Upper lobe of left lung (tissue), 6 donors: ENCODE measurements at regions not wholly inside any gene's neighbourhood (a gene's known extent, or its start where the extent isn't known, plus 50 kb on each side); places are given as distances from the start of the nearest gene placed in this dataset.

Experiments used
- ATAC-seq, 2 donors: fragments of 200-7000 bp; cut with Tn5 transposase; one replicate each; pipeline ENCODE4 v1.9.1; 2022; ENCODE audit warnings: mild to moderate bottlenecking in 2 of 2, moderate library complexity in 2 of 2; ENCODE audit not compliant: low FRiP score in 2 of 2
- DNase-seq, 2 donors: peaks; one replicate each; pipeline ENCODE4 v3.0.0-alpha.2; 2019 to 2020
- H3K27ac ChIP-seq, 4 donors: fragments of 200-600 bp; sonication (generic); one replicate each; pipeline ENCODE4 v1.5.1; 2016 to 2019
- H3K27me3 ChIP-seq, 4 donors: fragments of 200-600 bp; sonication (generic); one replicate each; pipeline ENCODE4 v1.5.1; 2017 to 2019
- H3K36me3 ChIP-seq, 4 donors: fragments of 200-600 bp; sonication (generic); one replicate each; pipeline ENCODE4 v1.5.1; 2016 to 2019
- H3K4me1 ChIP-seq, 4 donors: fragments of 200-600 bp; sonication (generic); one replicate each; pipeline ENCODE4 v1.5.1; 2018 to 2019
- H3K4me3 ChIP-seq, 4 donors: fragments of 200-600 bp; sonication (generic); one replicate each; pipeline ENCODE4 v1.5.1; 2017 to 2019; ENCODE audit warnings: mild to moderate bottlenecking in 2 of 4, moderate library complexity in 1 of 4
- H3K9me3 ChIP-seq, 4 donors: fragments of 200-600 bp; sonication (generic); one replicate each; pipeline ENCODE4 v1.5.1; 2018 to 2019
- CTCF ChIP-seq, 6 experiments: fragments of 450-650 bp in 4 of 6; fragments of 200-600 bp in 2 of 6; sonication (generic) in 2 of 6; IDR thresholded peaks; one replicate each; pipeline ENCODE4 v1.5.1; 2016 to 2019; ENCODE audit warnings: antibody characterized with exemption in 6 of 6
- EP300 ChIP-seq, 4 donors: sonication (generic); formaldehyde crosslinking; IDR thresholded peaks; one replicate each; pipeline ENCODE4 v1.5.1; 2017; ENCODE audit warnings: antibody characterized with exemption in 4 of 4, control low read depth in 2 of 4
- POLR2A ChIP-seq, 4 donors: fragments of 450-650 bp; IDR thresholded peaks; one replicate each; pipeline ENCODE4 v1.5.1; 2016 to 2017; ENCODE audit warnings: antibody characterized with exemption in 4 of 4, mild to moderate bottlenecking in 2 of 4
- POLR2AphosphoS5 ChIP-seq, 2 donors: sonication (generic); formaldehyde crosslinking; IDR thresholded peaks; one replicate each; pipeline ENCODE4 v1.5.1; 2017; ENCODE audit warnings: antibody characterized with exemption in 2 of 2
- WGBS, 2 donors: methylation state at CpG; one replicate each; pipeline ENCODE4 v1.1.5; 2017 to 2018; 5-methylcytosine and 5-hydroxymethylcytosine counted together
- donor health status: DM: no; HTN: no; CAD: no; lungs with moderate emphysema.
- donor health status: DM: no; HTN: yes; CAD: no; lungs with severe emphysema.

- ATAC-seq (no peak), DNase-seq (no peak)
- no peak overlapping the region for H3K27ac ChIP-seq
- no peak for TF ChIP-seq POLR2AphosphoS5 (IDR thresholded peaks at IDR 0.05)
- TF ChIP-seq EP300 (IDR thresholded peaks at IDR 0.05) = no peak
- TF ChIP-seq POLR2A (IDR thresholded peaks at IDR 0.05) = no peak
- TF ChIP-seq CTCF (IDR thresholded peaks at IDR 0.05) = no peak
- H3K4me1 ChIP-seq = peaks cover 12 to 23% (median 19%) of the 10 kb centered on the region in 4 donors
- WGBS, 2 donors = 52 to 63% methylated on average over 1 of the region's 1 CpG
- no peaks in the 10 kb centered on the region for H3K27me3 ChIP-seq
- H3K36me3 ChIP-seq = no peaks in the 10 kb centered on the region
- H3K4me3 ChIP-seq = no peak overlapping the region
- H3K9me3 ChIP-seq = no peaks in the 10 kb centered on the region
Observed at GRCh38 chr5:81846301-81846700, 95.4 kb upstream of the SSBP2 start.

- Histone ChIP-seq H3K4me3 (no peak overlapping the region), H3K4me1 (peaks cover 0 to 9% (median 5%) of the 10 kb centered on the region in 4 donors), H3K36me3 (no peaks in the 10 kb centered on the region), H3K27me3 (no peaks in the 10 kb centered on the region), H3K27ac (no peak overlapping the region), H3K9me3 (no peaks in the 10 kb centered on the region)
- TF ChIP-seq POLR2AphosphoS5 (IDR thresholded peaks at IDR 0.05) (no peak), POLR2A (IDR thresholded peaks at IDR 0.05) (no peak), EP300 (IDR thresholded peaks at IDR 0.05) (no peak), CTCF (IDR thresholded peaks at IDR 0.05) (no peak)
- DNase-seq (no peak), ATAC-seq (no peak)
- WGBS, 2 donors = 92 to 97% methylated on average over 2 of the region's 2 CpGs
Observed at GRCh38 chr5:81843845-81844244, 92.9 kb upstream of the SSBP2 start.

GRCh38 chr5:81842795-81843398 lies 92.0 kb upstream of the SSBP2 start:
- no peak for ATAC-seq
- H3K9me3 ChIP-seq = no peaks in the 10 kb centered on the region
- no peaks in the 10 kb centered on the region for H3K36me3 ChIP-seq
- DNase-seq = peak in 1 of 2 donors; percentile 26
- 69 to 73% methylated on average over 6 of the region's 6 CpGs for WGBS, 2 donors
- peaks cover 0 to 1% (median under 1%) of the 10 kb centered on the region in 4 donors for H3K4me1 ChIP-seq
- H3K27ac ChIP-seq = no peak overlapping the region
- TF ChIP-seq POLR2A (IDR thresholded peaks at IDR 0.05) = no peak
- TF ChIP-seq EP300 (IDR thresholded peaks at IDR 0.05) = peak in 1 of 4 donors; percentile 5
- no peaks in the 10 kb centered on the region for H3K27me3 ChIP-seq
- no peak overlapping the region for H3K4me3 ChIP-seq

- H3K4me1 ChIP-seq = no peaks in the 10 kb centered on the region
- H3K36me3 ChIP-seq = no peaks in the 10 kb centered on the region
- ATAC-seq = no peak
- no peaks in the 10 kb centered on the region for H3K9me3 ChIP-seq
- TF ChIP-seq POLR2AphosphoS5 (IDR thresholded peaks at IDR 0.05) (no peak), EP300 (IDR thresholded peaks at IDR 0.05) (no peak), CTCF (IDR thresholded peaks at IDR 0.05) (no peak), POLR2A (IDR thresholded peaks at IDR 0.05) (no peak)
- H3K27ac ChIP-seq = no peak overlapping the region
- no peak for DNase-seq
- WGBS, 2 donors = 76 to 84% methylated on average over 3 of the region's 3 CpGs
- H3K4me3 ChIP-seq = no peak overlapping the region
- no peaks in the 10 kb centered on the region for H3K27me3 ChIP-seq
Observed at GRCh38 chr5:81839034-81839433, 88.1 kb upstream of the SSBP2 start.

- peak; percentile 62 to 78 for ATAC-seq
- Histone ChIP-seq H3K27me3 (no peaks in the 10 kb centered on the region), H3K36me3 (no peaks in the 10 kb centered on the region), H3K9me3 (no peaks in the 10 kb centered on the region), H3K27ac (no peak overlapping the region), H3K4me1 (no peaks in the 10 kb centered on the region), H3K4me3 (no peak overlapping the region)
- TF ChIP-seq EP300 (IDR thresholded peaks at IDR 0.05) (no peak), CTCF (IDR thresholded peaks at IDR 0.05) (peak; percentile 28 to 57 (median 43))
- 71 to 74% methylated on average over 2 of the region's 2 CpGs for WGBS, 2 donors
- peak in 1 of 2 donors; percentile 45 for DNase-seq
Observed at GRCh38 chr5:81838307-81838906, 87.5 kb upstream of the SSBP2 start.
